ENCODE measurements at regions not wholly inside any gene's neighbourhood (a gene's known extent, or its start where the extent isn't known, plus 50 kb on each side); places are given as distances from the start of the nearest gene placed in this dataset.

DNA sequence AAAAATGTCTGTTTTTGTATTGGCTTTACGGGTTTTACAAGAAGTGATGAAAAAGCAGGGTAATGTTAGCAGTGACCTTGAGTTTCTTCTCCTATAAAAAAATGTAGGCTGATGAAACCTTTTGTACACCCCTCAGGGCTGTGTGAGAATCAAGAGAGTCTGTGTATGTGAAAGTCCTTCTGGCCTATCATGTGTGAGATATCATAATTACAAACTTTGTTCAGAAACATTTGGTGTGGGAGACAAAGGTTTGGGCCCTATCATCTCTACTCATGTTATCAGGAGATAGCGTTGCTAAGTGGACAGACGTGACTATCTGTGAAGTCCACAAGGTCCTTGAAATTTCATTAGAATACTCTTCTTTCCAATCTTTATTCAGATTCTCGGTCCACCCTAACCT, 170.6 kb upstream of the HAND2 start:
- H3K27me3 ChIP-seq, result no peaks in the 10 kb centered on the region
- H3K9me3 ChIP-seq (ENCODE audit: low read depth), result no peaks in the 10 kb centered on the region
- Mint-ChIP-seq H3K27me3 (ENCODE audit: insufficient read depth, low read depth) (peaks cover 1% of the 10 kb centered on the region), H3K4me1 (no peaks in the 10 kb centered on the region), H3K4me3 (no peak overlapping the region), H3K36me3 (no peaks in the 10 kb centered on the region), H3K27ac (no peak overlapping the region), H3K9me3 (no peaks in the 10 kb centered on the region)
- H3K4me3 ChIP-seq, result no peak overlapping the region
- no peaks in the 10 kb centered on the region for H3F3A ChIP-seq (ENCODE audit: low read depth)
- H4K20me1 ChIP-seq (ENCODE audit: low read depth), result no peaks in the 10 kb centered on the region
- H3K79me2 ChIP-seq (ENCODE audit: low read depth), result no peaks in the 10 kb centered on the region
- no peak for DNase-seq (ENCODE audit: low spot score)
- no peak for TF ChIP-seq EZH2phosphoT487 (IDR thresholded peaks at IDR 0.05)
- no peaks in the 10 kb centered on the region for H3K36me3 ChIP-seq
- H3K4me2 ChIP-seq, result no peak overlapping the region
- H3K9ac ChIP-seq, result no peak overlapping the region
- no peaks in the 10 kb centered on the region for H3K4me1 ChIP-seq
- no peak overlapping the region for H3K27ac ChIP-seq
- H2AFZ ChIP-seq (replicated peaks), result no peak overlapping the region

GRCh38 chr4:173699841-173700475, 169.9 kb upstream of the HAND2 start:
- no peak overlapping the region for H3K9ac ChIP-seq
- H3K4me1 ChIP-seq, result no peaks in the 10 kb centered on the region
- H3K79me2 ChIP-seq (ENCODE audit: low read depth), result no peaks in the 10 kb centered on the region
- H3K4me1 Mint-ChIP-seq, result no peaks in the 10 kb centered on the region
- no peak overlapping the region for H2AFZ ChIP-seq (replicated peaks)
- no peak overlapping the region for H3K27ac ChIP-seq
- H3K27ac Mint-ChIP-seq, result no peak overlapping the region
- H3K36me3 Mint-ChIP-seq, result no peaks in the 10 kb centered on the region
- no peaks in the 10 kb centered on the region for H3K27me3 ChIP-seq
- H3K9me3 Mint-ChIP-seq, result no peaks in the 10 kb centered on the region
- H3K4me2 ChIP-seq, result no peak overlapping the region
- H4K20me1 ChIP-seq (ENCODE audit: low read depth), result no peaks in the 10 kb centered on the region
- no peak for TF ChIP-seq CTCF (IDR thresholded peaks at IDR 0.05)
- no peak for TF ChIP-seq EZH2phosphoT487 (IDR thresholded peaks at IDR 0.05)
- no peak for TF ChIP-seq EZH2 (IDR thresholded peaks at IDR 0.05)
- H3K9me3 ChIP-seq (ENCODE audit: low read depth), result no peaks in the 10 kb centered on the region
- no peak for DNase-seq (ENCODE audit: low spot score)
- H3K4me3 ChIP-seq, result no peak overlapping the region
- no peaks in the 10 kb centered on the region for H3F3A ChIP-seq (ENCODE audit: low read depth)
- no peaks in the 10 kb centered on the region for H3K27me3 Mint-ChIP-seq (ENCODE audit: insufficient read depth, low read depth)
- no peaks in the 10 kb centered on the region for H3K36me3 ChIP-seq
- H3K4me3 Mint-ChIP-seq, result no peak overlapping the region

- Histone ChIP-seq H3K27ac (no peak overlapping the region), H3K36me3 (no peaks in the 10 kb centered on the region), H3F3A (ENCODE audit: low read depth) (no peaks in the 10 kb centered on the region), H3K79me2 (ENCODE audit: low read depth) (no peaks in the 10 kb centered on the region), H4K20me1 (ENCODE audit: low read depth) (no peaks in the 10 kb centered on the region), H3K4me2 (no peak overlapping the region), H3K27me3 (no peaks in the 10 kb centered on the region), H3K9ac (no peak overlapping the region), H2AFZ (replicated peaks) (no peak overlapping the region), H3K4me1 (no peaks in the 10 kb centered on the region), H3K4me3 (no peak overlapping the region), H3K9me3 (ENCODE audit: low read depth) (no peaks in the 10 kb centered on the region)
- no peaks in the 10 kb centered on the region for H3K36me3 Mint-ChIP-seq
- no peaks in the 10 kb centered on the region for H3K9me3 Mint-ChIP-seq
- no peak for DNase-seq (ENCODE audit: low spot score)
- no peaks in the 10 kb centered on the region for H3K4me1 Mint-ChIP-seq
- no peak overlapping the region for H3K4me3 Mint-ChIP-seq
- H3K27me3 Mint-ChIP-seq (ENCODE audit: insufficient read depth, low read depth), result no peaks in the 10 kb centered on the region
- no peak for TF ChIP-seq CTCF (IDR thresholded peaks at IDR 0.05)
- no peak for TF ChIP-seq EZH2phosphoT487 (IDR thresholded peaks at IDR 0.05)
- TF ChIP-seq EZH2 (IDR thresholded peaks at IDR 0.05), result no peak
- no peak overlapping the region for H3K27ac Mint-ChIP-seq
Measured at GRCh38 chr4:173698557-173699262, 168.7 kb upstream of the HAND2 start.

GRCh38 chr4:173697840-173698239, 167.8 kb upstream of the HAND2 start:
- Mint-ChIP-seq H3K27ac (no peak overlapping the region), H3K36me3 (no peaks in the 10 kb centered on the region), H3K4me1 (no peaks in the 10 kb centered on the region), H3K4me3 (no peak overlapping the region), H3K9me3 (no peaks in the 10 kb centered on the region), H3K27me3 (ENCODE audit: insufficient read depth, low read depth) (no peaks in the 10 kb centered on the region)
- no peak overlapping the region for H2AFZ ChIP-seq (replicated peaks)
- H3F3A ChIP-seq (ENCODE audit: low read depth), result no peaks in the 10 kb centered on the region
- no peak overlapping the region for H3K4me3 ChIP-seq
- no peaks in the 10 kb centered on the region for H3K79me2 ChIP-seq (ENCODE audit: low read depth)
- TF ChIP-seq CTCF (IDR thresholded peaks at IDR 0.05), result no peak
- TF ChIP-seq EZH2 (IDR thresholded peaks at IDR 0.05), result no peak
- TF ChIP-seq EZH2phosphoT487 (IDR thresholded peaks at IDR 0.05), result no peak
- H3K27me3 ChIP-seq, result no peaks in the 10 kb centered on the region
- no peaks in the 10 kb centered on the region for H3K9me3 ChIP-seq (ENCODE audit: low read depth)
- DNase-seq (ENCODE audit: low spot score), result no peak
- H3K4me2 ChIP-seq, result no peak overlapping the region
- no peaks in the 10 kb centered on the region for H3K36me3 ChIP-seq
- no peak overlapping the region for H3K9ac ChIP-seq
- no peak overlapping the region for H3K27ac ChIP-seq
- H3K4me1 ChIP-seq, result no peaks in the 10 kb centered on the region
- H4K20me1 ChIP-seq (ENCODE audit: low read depth), result no peaks in the 10 kb centered on the region
